WTC11 (cell line): ENCODE measurements at regions not wholly inside any gene's neighbourhood (a gene's known extent, or its start where the extent isn't known, plus 50 kb on each side); places are given as distances from the start of the nearest gene placed in this dataset.

Experiments
- ATAC-seq: fragments of 200-7000 bp; cut with Tn5 transposase; 2 replicates; pipeline ENCODE4 v1.10.0; 2021; ENCODE audit warnings: mild to moderate bottlenecking, moderate library complexity
- CTCF ChIA-PET: fragments of 300-600 bp; sonication (Branson Sonifier 250); formaldehyde crosslinking; loops from one replicate; lab custom pipeline; 2021; ENCODE audit warnings: antibody characterized with exemption; lab: Charles Lee
- POLR2A ChIA-PET: fragments of 350-600 bp; sonication (Branson Sonifier 250); formaldehyde crosslinking; loops from one replicate; lab custom pipeline; 2021; ENCODE audit warnings: antibody characterized with exemption; lab: Charles Lee
- DNase-seq: peaks from one replicate; pipeline ENCODE4 v3.0.0; 2021; ENCODE audit warnings: low spot score
- H3K27ac Mint-ChIP-seq: 2 replicates; pipeline ENCODE4 v1.8.0; 2021; ENCODE audit warnings: mixed read lengths
- H3K27me3 Mint-ChIP-seq: 2 replicates; pipeline ENCODE4 v1.8.0; 2021; ENCODE audit warnings: low read depth, mild to moderate bottlenecking, moderate library complexity, mixed read lengths
- H3K36me3 Mint-ChIP-seq: 2 replicates; pipeline ENCODE4 v1.8.0; 2021; ENCODE audit warnings: mixed read lengths
- H3K4me1 Mint-ChIP-seq: 2 replicates; pipeline ENCODE4 v1.8.0; 2022; ENCODE audit warnings: mixed read lengths
- H3K4me3 Mint-ChIP-seq: 2 replicates; pipeline ENCODE4 v1.8.0; 2021; ENCODE audit warnings: mild to moderate bottlenecking, moderate library complexity, mixed read lengths
- H3K9me3 Mint-ChIP-seq: 2 replicates; pipeline ENCODE4 v1.8.0; 2021; ENCODE audit warnings: mixed read lengths
- ATF6 ChIP-seq: sonication (generic); formaldehyde crosslinking; IDR thresholded peaks from 2 replicates; pipeline ENCODE4 v1.8.1; 2023; ENCODE audit warnings: mild to moderate bottlenecking, missing genetic modification reagents
- CREM ChIP-seq: sonication (generic); formaldehyde crosslinking; IDR thresholded peaks from 2 replicates; pipeline ENCODE4 v1.8.1; 2022; ENCODE audit warnings: mild to moderate bottlenecking, missing genetic modification reagents, moderate library complexity
- ELF4 ChIP-seq: sonication (generic); formaldehyde crosslinking; IDR thresholded peaks from 2 replicates; pipeline ENCODE4 v1.8.1; 2022; ENCODE audit warnings: low read depth, mild to moderate bottlenecking, moderate library complexity, missing genetic modification reagents
- ETV6 ChIP-seq: sonication (generic); formaldehyde crosslinking; IDR thresholded peaks from 2 replicates; pipeline ENCODE4 v1.8.1; 2022; ENCODE audit warnings: mild to moderate bottlenecking, missing genetic modification reagents
- FOXP1 ChIP-seq: sonication (generic); formaldehyde crosslinking; IDR thresholded peaks from 2 replicates; pipeline ENCODE4 v1.8.0; 2022; ENCODE audit warnings: missing genetic modification reagents, mild to moderate bottlenecking, moderate library complexity, borderline replicate concordance
- JAZF1 ChIP-seq: fragments of 250-450 bp; sonication (Bioruptor Pico); IDR thresholded peaks from 2 replicates; pipeline ENCODE4 v1.9.0; 2021; ENCODE audit warnings: moderate library complexity, mild to moderate bottlenecking, inconsistent platforms
- JUN ChIP-seq: sonication (generic); formaldehyde crosslinking; IDR thresholded peaks from 2 replicates; pipeline ENCODE4 v1.8.0; 2023; ENCODE audit warnings: mild to moderate bottlenecking, missing genetic modification reagents
- MAX ChIP-seq: sonication (generic); formaldehyde crosslinking; IDR thresholded peaks from 2 replicates; pipeline ENCODE4 v1.8.0; 2022; ENCODE audit warnings: mild to moderate bottlenecking, missing genetic modification reagents
- NR1H2 ChIP-seq: sonication (generic); formaldehyde crosslinking; IDR thresholded peaks from 2 replicates; pipeline ENCODE4 v1.9.0; 2021; ENCODE audit warnings: mild to moderate bottlenecking, moderate library complexity, missing genetic modification reagents
- NR2C2 ChIP-seq: sonication (generic); formaldehyde crosslinking; IDR thresholded peaks from 2 replicates; pipeline ENCODE4 v1.8.0; 2022; ENCODE audit warnings: mild to moderate bottlenecking, missing genetic modification reagents
- OVOL2 ChIP-seq: fragments of 250-450 bp; sonication (Bioruptor Pico); IDR thresholded peaks from 2 replicates; pipeline ENCODE4 v1.9.0; 2021; ENCODE audit warnings: mild to moderate bottlenecking, borderline replicate concordance
- PREB ChIP-seq: sonication (generic); formaldehyde crosslinking; IDR thresholded peaks from 2 replicates; pipeline ENCODE4 v1.8.1; 2022; ENCODE audit warnings: mild to moderate bottlenecking, missing genetic modification reagents, moderate library complexity, borderline replicate concordance
- RELA ChIP-seq: sonication (generic); formaldehyde crosslinking; IDR thresholded peaks from 2 replicates; pipeline ENCODE4 v1.8.1; 2022; ENCODE audit warnings: missing genetic modification reagents, mild to moderate bottlenecking, borderline replicate concordance
- SMAD3 ChIP-seq: sonication (generic); formaldehyde crosslinking; IDR thresholded peaks from 2 replicates; pipeline ENCODE4 v1.8.0; 2022; ENCODE audit warnings: missing genetic modification reagents, mild to moderate bottlenecking, borderline replicate concordance
- STAT6 ChIP-seq: sonication (generic); formaldehyde crosslinking; conservative IDR thresholded peaks from 2 replicates; pipeline ENCODE4 v1.8.1; 2023; ENCODE audit warnings: mild to moderate bottlenecking, low read depth, missing genetic modification reagents, moderate library complexity
- TEAD1 ChIP-seq: sonication (generic); formaldehyde crosslinking; IDR thresholded peaks from 2 replicates; pipeline ENCODE4 v1.8.0; 2022; ENCODE audit warnings: mild to moderate bottlenecking, missing genetic modification reagents
- TEAD4 ChIP-seq: sonication (generic); formaldehyde crosslinking; IDR thresholded peaks from 2 replicates; pipeline ENCODE4 v1.8.0; 2022; ENCODE audit warnings: mild to moderate bottlenecking, missing genetic modification reagents
- USF1 ChIP-seq: sonication (generic); formaldehyde crosslinking; IDR thresholded peaks from 2 replicates; pipeline ENCODE4 v1.8.0; 2022; ENCODE audit warnings: mild to moderate bottlenecking, missing genetic modification reagents
- ZBTB21 ChIP-seq: sonication (generic); formaldehyde crosslinking; IDR thresholded peaks from 2 replicates; pipeline ENCODE4 v1.8.1; 2023; ENCODE audit warnings: mild to moderate bottlenecking, missing genetic modification reagents, borderline replicate concordance
- ZNF423 ChIP-seq: fragments of 250-450 bp; sonication (Bioruptor Pico); IDR thresholded peaks from 2 replicates; pipeline ENCODE4 v2.1.2; 2022; ENCODE audit warnings: mild to moderate bottlenecking, moderate library complexity

- TF ChIP-seq PREB (no peak), NR2C2 (CRISPR knock-in tag) (no peak), ELF4 (CRISPR knock-in tag) (no peak)
- ChIA-PET CTCF (interaction anchor here (1.0 to 1.8 kb wide), 3 partner anchors 23 to 296 kb away, joined by 3 to 5 read pairs (median 3); no protein-coding TSS in a partner anchor), POLR2A (no interaction called here)
- ATAC-seq = no peak
- DNase-seq = no peak
- Mint-ChIP-seq H3K27me3 (peaks cover 8% of the 10 kb centered on the region), H3K4me3 (no peak overlapping the region), H3K36me3 (peaks cover 26% of the 10 kb centered on the region), H3K27ac (no peak overlapping the region), H3K4me1 (0 out of 2 replicates have a peak, but pooled peaks cover 4% of the 10 kb centered on the region), H3K9me3 (peaks cover 29% of the 10 kb centered on the region)
Measured at GRCh38 chr1:30089024-30089430, 634.4 kb downstream of the MATN1 start.

GRCh38 chr1:30088594-30088993 is 634.8 kb downstream of the MATN1 start:
- Mint-ChIP-seq H3K27me3 (peaks cover 8% of the 10 kb centered on the region), H3K9me3 (peaks cover 28% of the 10 kb centered on the region), H3K27ac (no peak overlapping the region), H3K36me3 (peaks cover 25% of the 10 kb centered on the region), H3K4me3 (no peak overlapping the region), H3K4me1 (0 out of 2 replicates have a peak, but pooled peaks cover 4% of the 10 kb centered on the region)
- ATAC-seq = no peak
- TF ChIP-seq ETV6 (no peak), SMAD3 (CRISPR knock-in tag) (no peak), MAX (CRISPR knock-in tag) (no peak), FOXP1 (no peak), ELF4 (CRISPR knock-in tag) (no peak), JAZF1 (CRISPR knock-in tag) (no peak), OVOL2 (CRISPR knock-in tag) (no peak), CREM (no peak), STAT6 (CRISPR knock-in tag) (no peak), JUN (CRISPR knock-in tag) (no peak), NR1H2 (CRISPR knock-in tag) (no peak), ATF6 (CRISPR knock-in tag) (no peak), TEAD4 (CRISPR knock-in tag) (no peak), RELA (no peak), TEAD1 (CRISPR knock-in tag) (no peak), USF1 (CRISPR knock-in tag) (no peak), ZBTB21 (CRISPR knock-in tag) (no peak), ZNF423 (CRISPR knock-in tag) (no peak)
- ChIA-PET POLR2A (no interaction called here), CTCF (interaction anchor here (1.0 to 1.2 kb wide), 2 partner anchors 212 to 296 kb away, joined by 3 read pairs; no protein-coding TSS in a partner anchor)
- DNase-seq = no peak
